ENCODE measurements at regions not wholly inside any gene's neighbourhood (a gene's known extent, or its start where the extent isn't known, plus 50 kb on each side); places are given as distances from the start of the nearest gene placed in this dataset.

DNA sequence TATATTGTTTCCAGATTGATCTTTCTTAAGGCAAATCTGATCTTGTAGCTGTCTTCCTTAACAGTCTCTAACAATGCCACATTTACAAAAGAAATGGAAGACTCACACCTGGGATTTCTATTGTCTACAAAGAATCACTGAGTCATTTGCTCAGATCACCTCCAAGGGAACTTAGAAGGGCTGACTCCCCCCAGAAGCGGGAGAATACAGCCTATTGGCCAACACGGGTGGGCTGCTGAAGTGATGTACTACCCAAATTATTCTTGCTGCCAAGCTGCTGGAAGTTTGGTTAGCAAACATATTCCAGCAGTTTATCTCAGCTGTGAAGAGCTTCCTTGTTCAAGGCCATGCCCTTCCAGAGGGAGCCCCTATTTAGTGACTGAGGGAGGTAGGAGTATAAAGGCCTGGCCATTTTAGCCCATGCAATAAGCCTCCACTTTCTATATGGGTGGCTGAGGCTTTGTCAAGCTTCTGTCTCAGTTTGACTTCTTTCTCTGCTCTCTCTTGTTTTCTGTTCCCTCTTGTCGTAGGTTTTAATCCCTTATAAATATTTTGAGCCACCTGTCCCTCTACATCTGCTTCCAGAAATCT is 379.4 kb downstream of the PRR16 start:
- TF ChIP-seq, protein P1, sequence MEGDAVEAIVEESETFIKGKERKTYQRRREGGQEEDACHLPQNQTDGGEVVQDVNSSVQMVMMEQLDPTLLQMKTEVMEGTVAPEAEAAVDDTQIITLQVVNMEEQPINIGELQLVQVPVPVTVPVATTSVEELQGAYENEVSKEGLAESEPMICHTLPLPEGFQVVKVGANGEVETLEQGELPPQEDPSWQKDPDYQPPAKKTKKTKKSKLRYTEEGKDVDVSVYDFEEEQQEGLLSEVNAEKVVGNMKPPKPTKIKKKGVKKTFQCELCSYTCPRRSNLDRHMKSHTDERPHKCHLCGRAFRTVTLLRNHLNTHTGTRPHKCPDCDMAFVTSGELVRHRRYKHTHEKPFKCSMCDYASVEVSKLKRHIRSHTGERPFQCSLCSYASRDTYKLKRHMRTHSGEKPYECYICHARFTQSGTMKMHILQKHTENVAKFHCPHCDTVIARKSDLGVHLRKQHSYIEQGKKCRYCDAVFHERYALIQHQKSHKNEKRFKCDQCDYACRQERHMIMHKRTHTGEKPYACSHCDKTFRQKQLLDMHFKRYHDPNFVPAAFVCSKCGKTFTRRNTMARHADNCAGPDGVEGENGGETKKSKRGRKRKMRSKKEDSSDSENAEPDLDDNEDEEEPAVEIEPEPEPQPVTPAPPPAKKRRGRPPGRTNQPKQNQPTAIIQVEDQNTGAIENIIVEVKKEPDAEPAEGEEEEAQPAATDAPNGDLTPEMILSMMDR (IDR thresholded peaks at IDR 0.05; ENCODE audit: insufficient read depth, low read length, poor library complexity, severe bottlenecking) = no peak
- no peak for TF ChIP-seq EZH2phosphoT487 (conservative IDR thresholded peaks at IDR 0.05; ENCODE audit: low read length)

All from SU-DHL-6 (cell line).